Fibroblast of skin of right quadriceps (primary cell): ENCODE measurements at regions not wholly inside any gene's neighbourhood (a gene's known extent, or its start where the extent isn't known, plus 50 kb on each side); places are given as distances from the start of the nearest gene placed in this dataset.

ENCODE experiments used
- DNase-seq: peaks from one replicate; pipeline ENCODE4 v3.0.0-alpha.2; 2013

DNA sequence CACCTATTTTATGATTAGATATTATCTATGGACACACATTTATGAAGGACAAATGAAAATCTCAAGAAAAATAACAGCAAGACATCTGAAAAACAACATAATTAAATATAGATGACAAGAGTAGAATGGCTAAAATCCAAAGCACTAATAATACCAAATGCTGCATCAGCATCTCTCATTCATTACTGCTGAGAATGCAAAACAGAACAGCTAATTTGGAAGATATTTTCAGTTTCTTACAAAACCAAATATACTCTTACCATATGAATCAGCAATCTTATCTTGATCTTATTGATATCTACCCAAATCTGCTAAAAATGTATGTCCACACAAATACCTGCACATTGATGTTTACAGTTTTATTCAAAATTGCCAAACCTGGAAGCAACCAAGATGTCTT is 829.1 kb upstream of the MIR17HG start:
- DNase-seq = no peak

DNA sequence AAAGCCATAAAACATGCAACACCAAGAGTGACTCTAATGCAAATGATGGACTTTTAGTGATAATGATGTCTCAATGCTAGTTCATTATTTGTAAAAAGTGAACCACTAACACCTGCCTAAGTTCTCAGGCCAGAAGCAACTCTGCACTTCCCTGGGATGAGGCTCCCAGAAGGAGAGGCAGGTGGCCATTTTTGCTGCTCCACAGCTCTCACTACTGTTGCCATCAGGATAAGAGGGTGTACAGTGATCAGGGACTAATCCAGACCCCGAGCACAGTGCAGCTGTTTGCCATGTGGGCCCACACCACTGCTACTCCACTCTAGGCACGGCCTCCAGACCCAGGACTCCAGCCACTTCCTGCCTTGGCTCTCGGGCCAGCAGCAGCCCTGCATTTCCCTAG is 828.3 kb upstream of the MIR17HG start:
- DNase-seq = no peak

DNA sequence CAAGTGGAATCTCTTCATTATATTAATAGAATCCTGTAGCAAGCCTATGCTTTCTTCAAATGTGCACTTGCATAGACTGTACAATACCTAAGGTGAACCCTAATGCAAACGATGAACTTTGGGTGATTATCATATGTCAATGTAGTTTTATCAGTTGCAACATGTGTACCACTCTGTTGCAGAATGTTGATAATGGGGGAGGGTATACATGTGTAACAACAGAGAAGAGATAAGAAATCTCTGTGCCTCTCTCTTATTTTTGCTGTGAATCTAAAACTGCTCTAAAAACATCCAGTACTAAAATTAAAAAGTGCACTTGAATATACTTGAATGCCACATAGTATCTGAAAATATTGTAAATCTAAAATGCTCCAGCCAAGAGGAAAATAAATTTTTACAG is 820.8 kb upstream of the MIR17HG start:
- DNase-seq = no peak

DNA sequence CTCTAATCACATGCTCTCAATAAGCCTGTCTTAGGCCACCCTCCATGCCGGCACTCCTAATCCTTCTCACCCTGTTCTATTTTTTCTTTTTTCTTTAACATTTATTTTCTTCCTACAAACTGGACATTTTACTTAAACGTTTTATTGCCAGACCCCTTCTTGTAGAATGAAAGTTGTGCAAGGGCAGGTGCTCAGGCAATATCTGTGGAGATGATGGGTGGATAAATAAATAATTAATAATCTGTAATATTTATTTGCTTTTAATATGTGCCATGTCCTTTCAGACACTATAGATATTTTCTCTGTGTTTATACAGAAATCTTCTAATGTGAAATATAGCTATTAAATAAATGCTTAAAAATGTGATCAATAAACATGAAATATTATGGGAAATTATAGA is 815.7 kb upstream of the MIR17HG start:
- no peak for DNase-seq

DNA sequence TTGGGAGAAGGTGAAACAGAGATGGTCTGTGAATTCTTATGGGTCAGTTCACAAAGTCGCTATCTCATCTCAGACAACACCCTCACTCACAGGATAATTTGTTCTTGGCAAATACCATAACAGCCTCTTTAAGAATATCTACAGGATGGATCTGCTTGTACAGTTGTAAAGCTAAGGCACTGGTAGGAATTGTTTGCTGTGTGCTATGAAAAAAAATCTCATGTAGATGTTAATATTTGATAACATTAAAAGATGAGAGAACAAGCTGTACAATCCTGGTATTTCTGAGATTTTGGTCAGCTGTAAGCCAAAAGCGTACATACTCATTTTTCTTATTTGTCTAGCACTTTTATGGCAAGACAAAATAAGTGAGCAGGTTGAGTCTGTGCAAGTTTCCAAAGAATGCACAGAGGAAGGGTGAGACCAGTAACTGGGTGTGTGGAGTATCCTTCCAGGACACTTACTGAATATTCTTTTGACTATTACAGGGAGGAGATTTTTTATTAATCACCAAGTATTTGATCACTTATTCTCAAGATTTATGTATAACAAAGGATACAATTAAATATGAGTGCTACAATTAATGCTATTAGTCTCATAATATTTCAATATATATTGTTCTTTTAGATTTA is 814.5 kb upstream of the MIR17HG start:
- no peak for DNase-seq

DNA sequence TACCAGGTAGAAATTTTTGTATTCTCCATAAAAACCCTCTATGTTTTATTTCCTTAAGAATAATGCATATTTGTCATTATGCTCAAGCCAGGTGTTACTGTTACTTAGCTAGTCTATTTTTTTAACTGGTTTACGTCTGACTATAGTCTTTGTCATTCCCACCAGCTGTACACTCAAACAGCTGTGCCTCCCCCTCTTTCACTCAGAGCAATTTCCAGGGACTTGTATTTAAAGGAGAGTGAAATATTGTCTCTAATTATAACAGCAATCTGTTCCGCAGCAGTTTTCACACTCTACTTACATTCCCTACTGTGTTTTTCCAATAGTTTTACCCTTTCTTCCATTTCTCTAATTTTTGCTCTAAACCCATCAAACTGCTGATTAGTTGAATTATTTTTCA is 813.6 kb upstream of the MIR17HG start:
- no peak for DNase-seq

DNA sequence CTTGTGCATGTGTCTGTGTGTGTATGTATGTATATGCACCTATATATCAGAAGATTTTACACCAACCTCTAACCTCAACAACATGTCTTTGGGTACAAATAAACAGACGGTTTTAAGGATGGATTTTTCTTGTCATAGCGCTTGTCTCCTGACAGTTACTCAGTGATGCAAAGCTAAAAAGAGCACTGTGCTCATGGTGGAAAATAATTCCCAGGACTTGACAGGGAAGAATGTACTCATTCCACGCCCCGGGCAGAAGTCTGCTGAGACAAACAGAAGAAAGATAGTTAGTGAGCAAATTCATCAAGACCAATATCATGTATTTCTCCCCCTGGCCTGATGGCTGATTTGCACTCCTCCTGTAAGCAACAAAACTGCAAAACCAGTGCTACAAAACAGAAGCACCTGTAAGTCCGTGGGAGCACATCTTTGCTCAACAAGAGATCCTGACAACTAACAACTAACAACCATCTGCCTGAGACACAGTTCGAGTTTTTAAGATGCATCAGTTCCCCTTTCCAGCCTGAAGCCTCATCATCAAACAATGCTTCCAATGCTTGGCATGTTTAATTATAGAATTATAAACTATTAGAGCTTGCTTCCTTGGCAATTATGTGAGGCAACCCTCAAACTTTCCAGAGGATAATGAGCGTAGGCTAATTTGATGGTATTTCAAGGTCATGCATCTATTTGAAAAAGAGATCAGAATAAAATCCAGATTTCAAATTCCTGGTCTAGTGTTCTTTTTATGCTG is 812.7 kb upstream of the MIR17HG start:
- DNase-seq = no peak

DNA sequence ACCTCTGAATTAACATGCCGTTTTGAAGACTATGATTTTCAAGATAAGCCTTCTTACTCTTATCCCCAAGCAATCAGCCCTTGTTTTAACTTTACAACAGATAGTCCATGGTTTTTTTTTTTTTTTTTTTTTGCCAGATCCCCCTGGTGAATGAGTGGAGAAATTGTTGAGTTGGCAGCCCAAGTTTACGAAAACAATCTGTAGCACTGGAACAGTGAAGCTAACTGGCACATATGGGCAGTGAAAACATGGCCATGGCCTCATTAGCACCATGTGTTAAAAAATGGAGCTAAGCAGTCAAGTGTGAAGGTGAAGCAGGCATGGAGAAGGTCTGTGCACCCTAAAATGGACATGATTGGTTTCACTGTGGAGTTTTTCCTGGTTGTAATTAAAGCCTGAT is 812.1 kb upstream of the MIR17HG start:
- no peak for DNase-seq

DNA sequence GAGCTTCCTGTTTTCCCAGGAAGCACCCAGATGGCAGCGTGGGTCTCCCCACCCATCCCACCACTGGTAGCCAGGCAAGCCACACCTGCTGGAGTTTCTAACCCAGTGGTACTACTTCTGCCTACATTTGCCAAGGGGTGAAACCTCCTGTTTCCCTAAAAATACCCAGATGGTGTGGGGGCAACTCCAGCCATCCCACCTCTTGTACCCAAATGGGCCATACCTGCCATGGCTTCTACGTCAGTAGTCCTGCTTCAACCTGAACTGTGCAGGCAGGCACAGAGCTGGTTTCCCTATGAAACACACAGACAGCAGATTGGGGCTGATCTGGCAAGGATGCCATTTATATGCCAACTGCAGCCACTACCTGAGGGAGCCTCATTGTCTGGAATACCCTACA is 809.4 kb upstream of the MIR17HG start:
- DNase-seq = no peak

DNA sequence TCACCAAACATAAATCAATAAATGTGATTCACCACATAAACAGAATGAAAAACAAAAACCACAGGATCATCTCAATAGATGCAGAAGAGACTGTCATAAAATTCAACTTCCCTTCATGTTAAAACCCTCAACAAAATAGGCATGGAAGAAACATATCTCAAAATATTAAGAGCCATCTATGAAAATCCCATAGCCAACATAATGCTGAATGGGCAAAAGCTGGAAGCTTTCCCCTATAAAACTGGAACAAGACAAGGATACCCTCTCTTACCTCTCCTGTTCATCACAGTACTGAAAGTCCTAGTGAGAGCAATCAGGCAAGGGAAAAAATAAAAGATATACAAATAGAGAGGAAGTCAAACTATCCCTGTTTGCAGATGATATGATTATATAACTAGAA is 806.1 kb upstream of the MIR17HG start:
- DNase-seq = no peak

DNA sequence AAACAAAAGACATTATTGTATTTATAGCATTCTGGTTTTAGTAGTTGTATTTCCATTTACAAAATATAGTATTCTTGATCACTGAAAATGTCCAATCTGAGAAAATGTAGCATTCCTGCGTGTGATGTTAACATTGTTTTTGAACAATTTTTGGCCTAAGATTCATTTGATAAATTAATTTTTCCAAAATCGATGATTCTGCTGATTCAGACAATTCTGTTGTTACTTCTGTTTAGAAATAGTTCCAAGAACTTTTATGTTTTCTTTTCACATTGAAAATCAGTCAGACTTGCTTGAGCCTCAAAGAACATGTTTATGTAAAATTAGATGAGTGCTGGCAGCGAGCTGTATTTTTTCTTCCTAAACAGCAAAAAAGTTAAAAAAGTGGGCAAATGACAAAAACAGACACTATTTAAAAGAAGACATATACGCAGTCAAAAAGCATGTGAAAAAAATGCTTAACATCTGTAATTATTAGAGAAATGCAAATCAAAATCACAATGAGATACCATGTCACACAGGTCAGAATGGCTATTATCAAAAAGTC is 804.5 kb upstream of the MIR17HG start:
- no peak for DNase-seq

DNA sequence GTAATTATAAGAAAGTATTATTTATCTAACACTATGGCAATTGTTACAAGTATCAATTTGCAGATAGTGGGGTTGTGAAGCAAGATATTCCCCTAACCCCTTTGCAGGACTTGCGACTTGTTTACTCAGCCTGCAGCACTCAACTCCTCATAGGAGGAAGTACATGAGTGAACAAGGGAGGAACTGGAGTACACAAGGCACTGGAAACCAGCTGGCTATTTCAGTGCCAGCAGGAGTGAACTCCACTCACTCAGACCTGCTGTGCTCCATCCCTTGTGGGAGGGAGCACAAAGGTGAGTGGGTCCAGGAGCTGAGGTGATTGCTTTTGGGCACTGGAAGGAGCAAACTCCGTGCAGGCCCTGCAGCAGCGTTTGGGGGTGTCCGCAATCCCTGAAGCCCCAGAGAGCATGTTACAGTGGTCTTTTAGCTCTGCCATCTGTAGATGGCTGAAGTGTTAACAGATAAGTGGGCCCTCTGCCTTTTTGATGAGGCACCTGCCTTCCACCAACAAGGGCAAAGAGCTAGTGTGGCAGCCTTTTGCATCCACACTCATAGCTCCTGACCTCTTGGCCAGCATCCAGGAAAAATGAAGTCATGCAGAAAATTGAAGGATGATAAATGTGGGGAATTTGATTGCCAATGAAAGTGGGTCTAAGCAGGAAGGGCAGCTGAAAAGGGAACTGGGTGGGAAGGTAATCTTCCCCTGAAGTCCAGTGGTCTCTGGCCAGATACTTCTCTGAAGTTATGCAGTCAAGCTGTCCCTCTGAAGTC is 802.2 kb upstream of the MIR17HG start:
- peak; percentile 3 for DNase-seq

DNA sequence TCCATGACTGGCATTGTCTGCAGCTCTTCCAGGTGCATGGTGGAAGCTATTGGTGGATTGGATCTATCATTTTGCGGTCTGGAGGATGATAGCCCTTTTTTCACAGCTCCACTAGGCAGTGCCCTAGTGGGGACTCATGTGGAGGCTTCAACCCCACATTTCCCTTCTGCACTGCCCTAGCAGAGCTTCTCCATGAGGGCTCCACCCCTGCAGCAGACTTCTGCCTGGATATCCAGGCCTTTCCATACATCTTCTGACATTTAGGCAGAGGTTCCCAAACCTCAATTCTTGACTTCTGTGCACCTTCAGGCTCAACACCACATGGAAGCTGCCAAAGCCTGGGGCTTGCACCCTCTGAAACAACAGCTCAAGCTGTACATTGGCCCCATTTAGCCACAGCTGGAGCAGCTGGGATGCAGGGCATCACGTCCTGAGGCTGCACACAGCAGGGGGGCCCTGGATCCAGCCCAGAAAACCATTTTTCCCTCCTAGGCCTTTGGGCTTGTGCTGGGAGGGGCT is 800.2 kb upstream of the MIR17HG start:
- DNase-seq = no peak

DNA sequence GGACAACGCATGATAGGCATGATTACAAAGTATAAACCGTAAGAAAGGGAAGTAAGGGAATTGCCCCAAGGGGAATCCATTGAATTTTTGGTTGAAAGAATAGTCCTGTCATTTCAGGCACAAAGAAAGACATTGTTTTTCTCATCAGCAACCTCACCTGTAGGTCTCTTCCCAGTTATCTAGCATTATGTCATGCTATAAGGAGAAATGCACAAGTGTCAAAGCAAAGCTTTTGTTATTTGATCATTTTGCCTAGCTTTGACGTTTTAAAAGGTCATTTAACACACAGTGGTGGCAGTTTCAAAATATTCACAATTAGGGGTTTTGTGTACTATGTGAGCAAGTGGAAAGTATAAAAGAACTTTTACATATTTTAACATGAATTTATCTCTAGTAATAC is 796.2 kb upstream of the MIR17HG start:
- no peak for DNase-seq

DNA sequence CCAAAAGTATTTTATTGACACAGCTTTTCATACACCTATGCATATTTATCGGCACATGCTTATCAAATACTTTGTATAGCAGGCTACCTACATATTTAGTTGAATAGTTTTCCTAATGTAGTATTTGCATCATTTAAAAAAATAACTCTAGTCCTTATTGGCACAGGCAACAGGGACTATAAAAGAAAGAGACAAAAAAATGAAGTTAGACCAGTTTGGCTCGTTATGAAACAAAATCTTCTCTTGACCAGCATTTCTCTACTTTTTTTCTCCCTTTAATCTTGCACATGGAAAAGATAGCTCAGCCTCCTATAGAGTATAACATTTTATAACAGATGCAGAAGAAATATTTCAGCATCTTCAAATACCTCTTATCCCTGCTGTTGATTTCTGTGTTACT is 794.8 kb upstream of the MIR17HG start:
- no peak for DNase-seq

DNA sequence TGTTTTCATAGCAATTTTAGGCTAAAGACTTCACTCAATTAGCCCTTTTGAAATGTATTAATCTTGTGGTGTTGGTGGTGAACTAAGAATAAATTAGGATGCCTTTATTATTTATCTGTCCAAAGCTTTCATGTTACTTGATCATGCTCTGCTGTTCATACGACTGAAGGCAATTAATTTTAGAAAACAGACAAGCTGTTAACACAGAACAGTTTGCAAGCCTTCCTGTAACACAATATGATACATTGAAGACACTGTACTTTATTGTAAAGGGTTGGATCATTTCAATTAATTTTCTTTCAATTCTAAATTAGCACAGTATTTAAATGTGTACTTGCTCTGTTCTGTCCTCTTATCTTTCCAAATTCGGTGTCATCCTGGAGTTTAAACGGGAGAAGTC is 794.3 kb upstream of the MIR17HG start:
- no peak for DNase-seq

DNA sequence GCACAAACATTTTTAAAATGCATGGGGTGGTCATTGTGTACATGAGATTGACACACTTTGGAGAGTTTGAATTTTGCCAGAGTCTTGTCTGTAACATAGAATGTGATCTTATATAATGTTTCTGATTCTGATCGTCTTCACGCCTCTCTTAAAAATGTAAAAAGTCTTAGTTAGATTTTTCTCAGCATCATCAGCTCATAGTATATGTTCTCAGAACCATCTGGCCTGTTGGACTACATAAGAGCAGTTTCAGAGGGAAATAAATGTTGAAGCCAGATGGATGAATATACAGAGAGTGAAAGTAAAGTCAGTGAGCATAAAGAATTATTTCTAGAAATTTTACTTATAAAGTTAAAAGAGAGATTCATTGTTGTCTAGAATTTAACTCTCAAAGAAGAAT is 789.9 kb upstream of the MIR17HG start:
- no peak for DNase-seq

DNA sequence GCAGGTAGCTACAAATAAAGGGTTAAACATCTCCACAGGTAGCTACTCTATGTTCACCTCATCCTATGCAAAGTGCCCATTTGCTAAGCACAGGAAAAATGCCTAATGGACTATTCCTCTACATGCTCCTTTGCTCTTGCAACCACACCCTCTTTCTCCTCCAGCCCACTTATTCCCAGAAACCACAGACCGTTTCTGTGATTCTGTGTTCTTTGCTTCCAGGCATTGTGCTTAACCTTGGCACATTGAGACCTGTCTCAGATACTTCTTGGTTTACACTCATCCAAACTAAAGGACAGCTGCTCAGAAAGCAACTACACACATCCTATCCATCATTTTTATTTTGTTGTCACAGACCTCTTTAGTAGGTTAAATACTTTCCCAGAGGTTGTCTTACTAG is 785.0 kb upstream of the MIR17HG start:
- no peak for DNase-seq

DNA sequence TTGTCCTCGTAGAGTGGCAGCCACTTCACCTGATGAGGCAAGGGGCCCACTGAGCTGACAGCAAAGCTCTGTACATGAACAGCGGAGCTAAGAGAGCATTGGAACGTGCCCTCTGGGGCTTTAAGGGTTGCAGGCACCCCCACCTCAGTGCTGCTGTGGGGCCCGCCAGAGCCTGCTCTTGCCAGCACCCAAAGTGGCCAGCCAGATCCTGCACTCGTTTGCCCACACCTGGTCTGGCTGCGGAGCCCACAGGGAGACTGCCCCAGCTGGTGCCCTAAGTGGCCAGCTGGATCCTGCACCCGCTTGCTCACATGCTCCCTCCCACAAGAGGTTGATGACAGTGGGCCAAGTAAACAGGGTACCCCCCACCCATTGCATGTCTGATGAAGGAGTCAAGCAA is 783.4 kb upstream of the MIR17HG start:
- DNase-seq = no peak

DNA sequence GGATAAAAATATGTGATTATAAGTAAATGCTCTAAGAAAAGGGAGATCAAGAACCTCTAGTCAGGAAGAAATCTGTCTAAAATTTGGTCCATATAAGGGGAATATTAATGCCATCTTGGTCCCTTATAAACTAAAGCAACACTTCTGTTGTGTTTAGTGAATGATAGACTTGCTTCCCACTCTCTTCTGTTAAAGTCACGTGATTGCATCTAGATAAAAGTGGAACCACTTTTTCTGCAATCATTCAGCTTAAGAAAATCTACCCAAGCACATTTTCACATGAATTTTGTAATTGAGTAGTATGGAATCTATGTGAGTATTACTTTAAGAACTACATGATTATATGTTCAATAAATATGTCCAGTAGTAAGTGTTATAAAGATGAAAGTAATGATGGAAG is 782.9 kb upstream of the MIR17HG start:
- no peak for DNase-seq

DNA sequence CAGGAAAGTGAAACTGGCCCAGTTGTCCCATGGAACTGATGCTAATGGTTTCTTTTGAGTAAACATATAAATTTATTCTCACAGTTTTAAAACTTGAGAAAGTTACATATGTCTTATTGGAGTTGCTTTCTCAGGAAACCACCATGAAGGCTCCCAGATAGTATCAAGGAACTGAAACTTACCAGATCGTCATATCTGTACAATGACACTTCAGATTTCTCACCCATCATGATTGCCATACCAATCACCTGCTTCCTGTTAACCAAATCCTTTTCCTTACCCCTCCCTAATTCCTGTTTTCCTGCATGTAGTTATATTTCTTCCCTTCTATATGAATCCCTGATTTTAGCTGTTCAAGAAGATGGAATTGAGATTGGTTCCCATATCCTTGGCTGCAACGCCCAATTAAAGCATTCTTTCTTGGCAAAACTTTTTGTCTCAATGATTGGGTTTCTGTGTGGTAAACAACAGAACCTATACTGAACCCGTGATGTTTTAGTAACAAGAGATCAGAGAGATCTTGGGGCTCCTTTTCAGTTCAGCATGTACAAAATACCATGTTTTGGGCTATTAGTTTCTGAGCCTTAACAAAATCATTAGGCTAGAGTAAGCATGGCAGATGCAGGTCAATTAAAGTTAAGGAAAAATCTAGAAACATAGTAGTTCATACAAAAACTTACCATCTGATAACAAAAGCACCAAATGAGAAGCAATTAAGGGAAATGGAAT is 781.3 kb upstream of the MIR17HG start:
- DNase-seq = no peak

DNA sequence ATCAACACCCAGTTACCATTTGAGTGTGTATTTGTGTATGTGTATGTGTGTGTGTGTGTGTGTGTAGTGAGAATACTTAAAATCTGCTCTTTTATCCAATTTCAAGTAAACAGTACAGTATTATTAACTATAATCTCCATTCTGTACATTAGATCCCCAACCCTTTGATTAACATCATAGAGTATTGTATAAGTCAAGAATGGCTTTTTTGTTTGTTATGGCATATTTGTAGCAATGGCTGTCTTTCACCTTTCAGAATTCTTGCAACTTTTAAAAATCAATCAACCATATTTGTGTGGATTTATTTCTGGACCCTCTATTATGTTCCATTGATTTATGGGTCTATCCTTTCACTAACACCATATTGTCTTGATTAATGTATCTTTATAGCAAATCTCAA is 779.3 kb upstream of the MIR17HG start:
- DNase-seq = no peak

DNA sequence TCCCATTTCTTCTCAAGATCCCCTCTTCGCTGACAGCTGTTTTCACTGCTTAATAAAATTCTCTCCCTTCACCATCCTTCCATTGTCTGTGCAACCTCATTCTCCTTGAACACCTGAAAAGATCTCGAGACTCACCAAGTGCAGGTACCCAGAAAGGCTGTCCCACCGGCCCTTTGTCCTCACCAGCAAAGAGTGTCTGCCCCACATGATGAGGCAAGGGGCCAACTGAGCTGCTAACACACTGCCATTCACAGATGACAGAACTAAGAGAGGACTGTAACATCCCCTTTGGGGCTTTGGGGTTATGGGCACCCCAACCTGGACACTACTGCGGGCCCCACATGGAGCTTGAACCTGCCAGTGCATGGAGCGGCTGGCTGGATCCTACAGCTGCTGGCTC is 771.4 kb upstream of the MIR17HG start:
- no peak for DNase-seq
